ENCODE measurements at regions not wholly inside any gene's neighbourhood (a gene's known extent, or its start where the extent isn't known, plus 50 kb on each side); places are given as distances from the start of the nearest gene placed in this dataset.

DNA sequence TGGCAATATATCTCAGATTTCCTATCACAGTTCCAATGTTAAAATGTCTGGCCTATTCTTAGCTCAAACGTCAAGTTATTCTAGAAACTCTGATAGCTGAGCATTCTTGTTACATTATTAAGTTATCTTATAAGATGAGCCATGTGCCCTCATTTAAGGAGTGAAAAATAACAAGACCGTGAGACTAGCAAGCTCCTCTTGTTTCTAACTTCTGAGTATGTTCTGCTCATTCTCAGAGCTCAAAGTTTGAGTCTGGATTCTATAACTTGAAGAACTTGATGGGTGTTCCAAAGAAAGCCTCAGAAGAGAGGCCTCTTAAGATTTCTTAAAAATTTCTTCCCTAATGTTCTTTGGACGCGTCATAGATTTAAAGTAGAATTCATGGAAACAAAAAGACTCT lies 215.2 kb downstream of the HTR7 start:
- no peak for DNase-seq (ENCODE audit: low spot score)
- no peak for TF ChIP-seq CTCF (IDR thresholded peaks at IDR 0.05)
- H3K27ac ChIP-seq: peak overlapping the region; percentile 31 to 70
- no peak overlapping the region for H3K4me3 ChIP-seq

DNA sequence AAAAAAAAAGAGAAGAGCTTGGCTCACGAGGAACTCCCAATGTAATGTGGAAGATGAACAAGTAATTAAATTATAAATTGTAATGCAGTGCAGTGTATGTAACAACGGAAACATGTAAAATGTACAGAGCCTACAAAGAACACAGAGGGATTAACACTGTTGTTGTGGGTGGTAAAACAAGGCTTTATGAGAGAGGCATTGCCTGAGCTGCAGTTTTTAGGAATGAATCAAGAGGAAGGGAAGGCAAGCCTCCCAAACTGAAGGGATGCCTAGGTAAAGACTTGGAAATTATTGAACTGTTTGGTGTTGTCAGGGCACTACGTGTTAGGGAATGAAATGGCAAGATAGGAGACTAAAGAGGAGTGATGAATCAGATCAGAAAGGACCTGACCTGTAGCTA lies 213.7 kb downstream of the HTR7 start:
- TF ChIP-seq CTCF (IDR thresholded peaks at IDR 0.05): no peak
- Histone ChIP-seq H3K4me3 (no peak overlapping the region), H3K27ac (no peak overlapping the region)
- no peak for DNase-seq (ENCODE audit: low spot score)

- no peak for TF ChIP-seq CTCF (IDR thresholded peaks at IDR 0.05)
- no peak for DNase-seq (ENCODE audit: low spot score)
- Histone ChIP-seq H3K4me3 (no peak overlapping the region), H3K27ac (no peak overlapping the region)
Measured at GRCh38 chr10:90650858-90651257, 207.0 kb downstream of the HTR7 start.

- no peak for TF ChIP-seq CTCF (IDR thresholded peaks at IDR 0.05)
- no peak overlapping the region for H3K4me3 ChIP-seq
Measured at GRCh38 chr10:90652519-90652918, 205.3 kb downstream of the HTR7 start.

GRCh38 chr10:90658791-90659190 lies 199.0 kb downstream of the HTR7 start:
- no peak for TF ChIP-seq CTCF (IDR thresholded peaks at IDR 0.05)
- no peak for DNase-seq (ENCODE audit: low spot score)
- Histone ChIP-seq H3K4me3 (no peak overlapping the region), H3K27ac (no peak overlapping the region)

More at GRCh38 chr10:90652519-90652918, 205.3 kb downstream of the HTR7 start:
- DNase-seq (ENCODE audit: low spot score): no peak
- no peak overlapping the region for H3K27ac ChIP-seq

DNA sequence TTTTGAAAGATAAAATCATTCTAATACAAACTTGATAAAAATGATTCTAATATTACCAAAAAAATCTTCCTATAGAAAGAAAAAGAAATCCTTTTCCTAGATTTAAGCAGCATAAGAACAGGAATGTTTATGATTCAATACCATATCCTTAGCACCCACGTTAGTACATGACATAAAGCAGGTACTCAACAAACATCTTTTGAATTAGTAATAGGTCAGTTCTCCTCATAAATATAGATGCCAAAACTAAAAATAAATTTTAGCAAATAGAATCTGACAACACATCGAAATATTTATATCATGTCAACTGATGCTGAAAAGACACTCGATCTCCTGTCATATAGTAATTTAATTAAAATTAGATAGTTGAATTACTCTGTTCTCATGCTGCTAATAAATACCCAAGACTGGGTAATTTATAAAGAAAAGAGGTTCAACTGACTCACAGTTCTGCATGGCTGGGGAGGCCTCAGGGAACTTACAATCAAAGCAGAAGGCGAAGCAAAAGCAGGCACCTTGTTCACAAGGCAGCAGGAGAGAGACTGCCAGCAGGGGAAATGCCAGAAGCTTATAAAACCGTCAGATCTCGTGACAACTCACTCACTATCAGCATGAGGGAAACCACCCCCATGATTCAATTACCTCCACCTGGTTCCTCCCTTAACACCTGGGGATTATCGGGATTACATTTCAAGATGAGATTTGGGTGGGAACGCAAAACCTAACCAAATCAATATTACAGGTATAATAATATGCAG lies 191.8 kb downstream of the HTR7 start:
- H3K27ac ChIP-seq: no peak overlapping the region
- no peak for DNase-seq (ENCODE audit: low spot score)
- TF ChIP-seq CTCF (IDR thresholded peaks at IDR 0.05): no peak
- H3K4me3 ChIP-seq: no peak overlapping the region

GRCh38 chr10:90674461-90674860 lies 183.4 kb downstream of the HTR7 start:
- TF ChIP-seq CTCF (IDR thresholded peaks at IDR 0.05): no peak
- Histone ChIP-seq H3K27ac (peak overlapping the region in 1 of 2 donors; percentile 43), H3K4me3 (no peak overlapping the region)
- no peak for DNase-seq (ENCODE audit: low spot score)
